ENCODE measurements at regions not wholly inside any gene's neighbourhood (a gene's known extent, or its start where the extent isn't known, plus 50 kb on each side); places are given as distances from the start of the nearest gene placed in this dataset.
"Not testable (repeated sequence)": the region's sequence is repeated elsewhere in the genome, so short reads cannot be mapped to it uniquely, and the experiment has no call there.

DNA sequence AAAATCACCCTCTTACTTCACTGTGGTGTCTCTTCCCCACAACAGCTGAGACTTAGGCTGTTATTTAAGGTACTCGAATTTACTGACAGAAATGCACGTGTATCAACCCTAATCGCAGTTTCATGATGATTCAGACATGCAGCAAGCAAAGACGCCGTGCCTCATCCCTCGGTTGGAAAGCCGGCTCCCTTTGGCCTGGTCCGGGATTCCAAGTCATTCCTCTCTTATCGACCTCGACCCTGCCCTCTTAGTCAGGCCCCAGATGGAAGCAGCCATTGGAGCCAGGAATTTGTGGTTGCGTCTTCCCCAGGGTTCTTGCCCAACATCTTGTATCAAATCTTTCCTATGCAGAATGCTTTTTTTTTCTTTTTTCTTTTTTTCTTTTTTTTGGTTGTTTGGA is 229.5 kb downstream of the GATA3 start:
- TF ChIP-seq POLR2A (IDR thresholded peaks at IDR 0.05; ENCODE audit: low read depth, low read length): no peak
- TF ChIP-seq ESRRA (IDR thresholded peaks at IDR 0.05; ENCODE audit: low read length): no peak
- no peak for TF ChIP-seq EGR1 (IDR thresholded peaks at IDR 0.05; ENCODE audit: borderline replicate concordance in 1 of 2, low read depth in 2 of 2, low read length in 2 of 2)
- TF ChIP-seq, protein P1, sequence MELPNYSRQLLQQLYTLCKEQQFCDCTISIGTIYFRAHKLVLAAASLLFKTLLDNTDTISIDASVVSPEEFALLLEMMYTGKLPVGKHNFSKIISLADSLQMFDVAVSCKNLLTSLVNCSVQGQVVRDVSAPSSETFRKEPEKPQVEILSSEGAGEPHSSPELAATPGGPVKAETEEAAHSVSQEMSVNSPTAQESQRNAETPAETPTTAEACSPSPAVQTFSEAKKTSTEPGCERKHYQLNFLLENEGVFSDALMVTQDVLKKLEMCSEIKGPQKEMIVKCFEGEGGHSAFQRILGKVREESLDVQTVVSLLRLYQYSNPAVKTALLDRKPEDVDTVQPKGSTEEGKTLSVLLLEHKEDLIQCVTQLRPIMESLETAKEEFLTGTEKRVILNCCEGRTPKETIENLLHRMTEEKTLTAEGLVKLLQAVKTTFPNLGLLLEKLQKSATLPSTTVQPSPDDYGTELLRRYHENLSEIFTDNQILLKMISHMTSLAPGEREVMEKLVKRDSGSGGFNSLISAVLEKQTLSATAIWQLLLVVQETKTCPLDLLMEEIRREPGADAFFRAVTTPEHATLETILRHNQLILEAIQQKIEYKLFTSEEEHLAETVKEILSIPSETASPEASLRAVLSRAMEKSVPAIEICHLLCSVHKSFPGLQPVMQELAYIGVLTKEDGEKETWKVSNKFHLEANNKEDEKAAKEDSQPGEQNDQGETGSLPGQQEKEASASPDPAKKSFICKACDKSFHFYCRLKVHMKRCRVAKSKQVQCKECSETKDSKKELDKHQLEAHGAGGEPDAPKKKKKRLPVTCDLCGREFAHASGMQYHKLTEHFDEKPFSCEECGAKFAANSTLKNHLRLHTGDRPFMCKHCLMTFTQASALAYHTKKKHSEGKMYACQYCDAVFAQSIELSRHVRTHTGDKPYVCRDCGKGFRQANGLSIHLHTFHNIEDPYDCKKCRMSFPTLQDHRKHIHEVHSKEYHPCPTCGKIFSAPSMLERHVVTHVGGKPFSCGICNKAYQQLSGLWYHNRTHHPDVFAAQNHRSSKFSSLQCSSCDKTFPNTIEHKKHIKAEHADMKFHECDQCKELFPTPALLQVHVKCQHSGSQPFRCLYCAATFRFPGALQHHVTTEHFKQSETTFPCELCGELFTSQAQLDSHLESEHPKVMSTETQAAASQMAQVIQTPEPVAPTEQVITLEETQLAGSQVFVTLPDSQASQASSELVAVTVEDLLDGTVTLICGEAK (IDR thresholded peaks at IDR 0.05; ENCODE audit: borderline replicate concordance): no peak
- DNase-seq (ENCODE audit: low read depth, low spot score): no peak
- intact Hi-C loops (cut with micrococcal nuclease; ENCODE audit: unreplicated experiment): no loop called here
- H3K4me2 ChIP-seq (ENCODE audit: control insufficient read depth, insufficient read depth): no peak overlapping the region
- ChIA-PET CTCF (no interaction called here), SMC1A (ENCODE audit: uncharacterized antibody, unreplicated experiment) (no interaction called here), RAD21 (ENCODE audit: unreplicated experiment) (no interaction called here), POLR2A (no interaction called here)
- H2AFZ ChIP-seq (ENCODE audit: control insufficient read depth, low read depth, low read length): no peak overlapping the region
- no peaks in the 10 kb centered on the region for H3K27me3 ChIP-seq (replicated peaks in 1 of 2; ENCODE audit: control insufficient read depth in 2 of 2, insufficient read depth in 2 of 2, low read length in 1 of 2)
- BruUV-seq (replicated peaks): no TSS peak
- no peaks in the 10 kb centered on the region for H3K79me2 ChIP-seq (ENCODE audit: control insufficient read depth, insufficient read depth, low read length)
- in situ Hi-C loops (cut with MboI): no loop called here
- no peak overlapping the region for H3K27ac ChIP-seq (ENCODE audit: control insufficient read depth, insufficient read depth)
- H4K20me1 ChIP-seq (ENCODE audit: control insufficient read depth, insufficient read depth): no peaks in the 10 kb centered on the region
- no peak for FAIRE-seq
- WGBS (ENCODE audit: insufficient coverage, insufficient replicate concordance, low lambda C conversion rate, missing lambda C conversion rate): 53% methylated on average over 11 of the region's 11 CpGs
- no peak overlapping the region for H3K9ac ChIP-seq (ENCODE audit: control insufficient read depth, insufficient read depth, low read length)
- no peak for ATAC-seq
- no peaks in the 10 kb centered on the region for H3K9me3 ChIP-seq (replicated peaks; ENCODE audit: control insufficient read depth, insufficient read depth, low read length)
- no peak overlapping the region for H3K4me3 ChIP-seq
- no peaks in the 10 kb centered on the region for H3K4me1 ChIP-seq (ENCODE audit: control insufficient read depth, insufficient read depth, low read length)
- no peaks in the 10 kb centered on the region for H3K36me3 ChIP-seq (ENCODE audit: control insufficient read depth in 2 of 2, insufficient read depth in 2 of 2, low read length in 1 of 2)

DNA sequence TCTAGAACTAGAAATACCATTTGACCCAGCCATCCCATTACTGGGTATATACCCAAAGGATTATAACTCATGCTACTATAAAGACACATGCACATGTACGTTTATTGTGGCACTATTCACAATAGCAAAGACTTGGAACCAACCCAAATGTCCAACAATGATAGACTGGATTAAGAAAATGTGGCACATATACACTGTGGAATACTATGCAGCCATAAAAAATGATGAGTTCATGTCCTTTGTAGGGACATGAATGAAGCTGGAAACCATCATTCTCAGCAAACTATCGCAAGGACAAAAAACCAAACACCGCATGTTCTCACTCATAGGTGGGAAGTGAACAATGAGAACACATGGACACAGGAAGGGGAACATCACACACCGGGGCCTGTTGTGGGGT is 231.5 kb downstream of the GATA3 start:
- H3K4me3 ChIP-seq; H2AFZ ChIP-seq (ENCODE audit: control insufficient read depth, low read depth, low read length); BruUV-seq (replicated peaks); intact Hi-C loops (cut with micrococcal nuclease; ENCODE audit: unreplicated experiment); H3K9ac ChIP-seq (ENCODE audit: control insufficient read depth, insufficient read depth, low read length); H3K9me3 ChIP-seq (replicated peaks; ENCODE audit: control insufficient read depth, insufficient read depth, low read length); in situ Hi-C loops (cut with MboI); POLR2A ChIA-PET; FAIRE-seq; H3K79me2 ChIP-seq (ENCODE audit: control insufficient read depth, insufficient read depth, low read length); H3K4me1 ChIP-seq (ENCODE audit: control insufficient read depth, insufficient read depth, low read length); H3K4me2 ChIP-seq (ENCODE audit: control insufficient read depth, insufficient read depth); H4K20me1 ChIP-seq (ENCODE audit: control insufficient read depth, insufficient read depth); RAD21 ChIA-PET (ENCODE audit: unreplicated experiment); H3K27ac ChIP-seq (ENCODE audit: control insufficient read depth, insufficient read depth); ATAC-seq; DNase-seq (ENCODE audit: low read depth, low spot score); H3K27me3 ChIP-seq (replicated peaks in 1 of 2; ENCODE audit: control insufficient read depth in 2 of 2, insufficient read depth in 2 of 2, low read length in 1 of 2); CTCF ChIA-PET; SMC1A ChIA-PET (ENCODE audit: uncharacterized antibody, unreplicated experiment); H3K36me3 ChIP-seq (ENCODE audit: control insufficient read depth in 2 of 2, insufficient read depth in 2 of 2, low read length in 1 of 2): not testable (repeated sequence)
- 0% methylated on average over 1 of the region's 4 CpGs for WGBS (ENCODE audit: insufficient coverage, insufficient replicate concordance, low lambda C conversion rate, missing lambda C conversion rate)
